ENCODE measurements at regions not wholly inside any gene's neighbourhood (a gene's known extent, or its start where the extent isn't known, plus 50 kb on each side); places are given as distances from the start of the nearest gene placed in this dataset.

- Mint-ChIP-seq H3K4me3 (no peak overlapping the region), H3K27me3 (peaks cover 59% of the 10 kb centered on the region), H3K4me1 (no peaks in the 10 kb centered on the region), H3K36me3 (no peaks in the 10 kb centered on the region), H3K9me3 (no peaks in the 10 kb centered on the region), H3K27ac (no peak overlapping the region)
- CTCF ChIA-PET, result interaction anchor here (0.8 kb wide), 1 partner anchor 22 kb away, joined by 3 read pairs; no protein-coding TSS in a partner anchor
- no peak for DNase-seq
Observed at GRCh38 chr5:135213466-135214239, 179.6 kb upstream of the PITX1 start.

GRCh38 chr5:135213027-135213386 lies 179.0 kb upstream of the PITX1 start:
- H3K36me3 Mint-ChIP-seq, result no peaks in the 10 kb centered on the region
- H3K27me3 Mint-ChIP-seq, result peaks cover 62% of the 10 kb centered on the region
- DNase-seq, result no peak
- H3K4me1 Mint-ChIP-seq, result no peaks in the 10 kb centered on the region
- CTCF ChIA-PET, result interaction anchor here (0.8 to 0.9 kb wide), 2 partner anchors 10 to 21 kb away, joined by 3 read pairs; no protein-coding TSS in a partner anchor
- H3K27ac Mint-ChIP-seq, result no peak overlapping the region
- H3K9me3 Mint-ChIP-seq, result no peaks in the 10 kb centered on the region
- no peak overlapping the region for H3K4me3 Mint-ChIP-seq

- Mint-ChIP-seq H3K36me3 (no peaks in the 10 kb centered on the region), H3K9me3 (no peaks in the 10 kb centered on the region), H3K4me3 (no peak overlapping the region), H3K27me3 (peaks cover 63% of the 10 kb centered on the region), H3K4me1 (no peaks in the 10 kb centered on the region), H3K27ac (no peak overlapping the region)
- CTCF ChIA-PET, result interaction anchor here (0.8 to 0.9 kb wide), 2 partner anchors 10 to 21 kb away, joined by 3 read pairs; no protein-coding TSS in a partner anchor
- no peak for DNase-seq
Observed at GRCh38 chr5:135212361-135213026, 178.5 kb upstream of the PITX1 start.

- no peaks in the 10 kb centered on the region for H3K4me1 Mint-ChIP-seq
- no peak overlapping the region for H3K4me3 Mint-ChIP-seq
- H3K27ac Mint-ChIP-seq, result no peak overlapping the region
- peaks cover 70% of the 10 kb centered on the region for H3K27me3 Mint-ChIP-seq
- H3K9me3 Mint-ChIP-seq, result no peaks in the 10 kb centered on the region
- DNase-seq, result no peak
- CTCF ChIA-PET, result no interaction called here
- no peaks in the 10 kb centered on the region for H3K36me3 Mint-ChIP-seq
Observed at GRCh38 chr5:135211791-135212190, 177.8 kb upstream of the PITX1 start.

GRCh38 chr5:135211083-135211790 lies 177.2 kb upstream of the PITX1 start:
- Mint-ChIP-seq H3K9me3 (no peaks in the 10 kb centered on the region), H3K4me3 (no peak overlapping the region), H3K27ac (no peak overlapping the region), H3K27me3 (peaks cover 73% of the 10 kb centered on the region), H3K36me3 (no peaks in the 10 kb centered on the region), H3K4me1 (no peaks in the 10 kb centered on the region)
- no peak for DNase-seq
- CTCF ChIA-PET, result interaction anchor here (2.2 kb wide), 1 partner anchor 20 kb away, joined by 6 read pairs; no protein-coding TSS in a partner anchor

GRCh38 chr5:135210286-135211055 lies 176.4 kb upstream of the PITX1 start:
- Mint-ChIP-seq H3K27ac (no peak overlapping the region), H3K4me1 (no peaks in the 10 kb centered on the region), H3K4me3 (no peak overlapping the region), H3K9me3 (no peaks in the 10 kb centered on the region), H3K27me3 (peaks cover 66% of the 10 kb centered on the region), H3K36me3 (no peaks in the 10 kb centered on the region)
- CTCF ChIA-PET, result interaction anchor here (2.2 kb wide), 1 partner anchor 19 kb away, joined by 6 read pairs; no protein-coding TSS in a partner anchor
- DNase-seq, result no peak

- Mint-ChIP-seq H3K36me3 (no peaks in the 10 kb centered on the region), H3K4me3 (no peak overlapping the region), H3K9me3 (no peaks in the 10 kb centered on the region), H3K4me1 (no peaks in the 10 kb centered on the region), H3K27me3 (peaks cover 60% of the 10 kb centered on the region), H3K27ac (no peak overlapping the region)
- CTCF ChIA-PET, result interaction anchor here (2.2 kb wide), 1 partner anchor 18 kb away, joined by 6 read pairs; no protein-coding TSS in a partner anchor
- no peak for DNase-seq
Observed at GRCh38 chr5:135208903-135209721, 175.1 kb upstream of the PITX1 start.

GRCh38 chr5:135208555-135208902 lies 174.5 kb upstream of the PITX1 start:
- no peak for DNase-seq
- Mint-ChIP-seq H3K36me3 (no peaks in the 10 kb centered on the region), H3K9me3 (peaks cover 3% of the 10 kb centered on the region), H3K27ac (no peak overlapping the region), H3K27me3 (peaks cover 54% of the 10 kb centered on the region), H3K4me3 (no peak overlapping the region), H3K4me1 (peaks cover 2% of the 10 kb centered on the region)
- CTCF ChIA-PET, result no interaction called here

- H3K4me3 Mint-ChIP-seq, result no peak overlapping the region
- CTCF ChIA-PET, result no interaction called here
- peaks cover 2% of the 10 kb centered on the region for H3K4me1 Mint-ChIP-seq
Observed at GRCh38 chr5:135207866-135208265, 173.8 kb upstream of the PITX1 start.

GRCh38 chr5:135206862-135207261 lies 172.8 kb upstream of the PITX1 start:
- peaks cover 2% of the 10 kb centered on the region for H3K4me1 Mint-ChIP-seq
- no peaks in the 10 kb centered on the region for H3K36me3 Mint-ChIP-seq
- no peak overlapping the region for H3K4me3 Mint-ChIP-seq
- no peak overlapping the region for H3K27ac Mint-ChIP-seq
- H3K9me3 Mint-ChIP-seq, result peaks cover 11% of the 10 kb centered on the region
- DNase-seq, result no peak
- H3K27me3 Mint-ChIP-seq, result peaks cover 39% of the 10 kb centered on the region
- CTCF ChIA-PET, result interaction anchor here (1.3 to 1.6 kb wide), 2 partner anchors 13 to 30 kb away, joined by 3 to 4 read pairs; no protein-coding TSS in a partner anchor

More at GRCh38 chr5:135207866-135208265, 173.8 kb upstream of the PITX1 start:
- DNase-seq, result no peak
- peaks cover 5% of the 10 kb centered on the region for H3K9me3 Mint-ChIP-seq
- no peaks in the 10 kb centered on the region for H3K36me3 Mint-ChIP-seq
- peaks cover 49% of the 10 kb centered on the region for H3K27me3 Mint-ChIP-seq
- no peak overlapping the region for H3K27ac Mint-ChIP-seq

GRCh38 chr5:135205632-135206349 lies 171.8 kb upstream of the PITX1 start:
- DNase-seq, result no peak
- CTCF ChIA-PET, result interaction anchor here (1.3 to 1.6 kb wide), 2 partner anchors 12 to 31 kb away, joined by 3 to 4 read pairs; no protein-coding TSS in a partner anchor
- Mint-ChIP-seq H3K4me3 (no peak overlapping the region), H3K9me3 (peaks cover 11% of the 10 kb centered on the region), H3K4me1 (peaks cover 2% of the 10 kb centered on the region), H3K27me3 (peaks cover 38% of the 10 kb centered on the region), H3K27ac (no peak overlapping the region), H3K36me3 (no peaks in the 10 kb centered on the region)

GRCh38 chr5:135204151-135204600 lies 170.1 kb upstream of the PITX1 start:
- CTCF ChIA-PET, result interaction anchor here (0.6 to 2.6 kb wide), 5 partner anchors 10 to 693 kb away, joined by 3 to 9 read pairs (median 3); no protein-coding TSS in a partner anchor
- Mint-ChIP-seq H3K27ac (no peak overlapping the region), H3K9me3 (peaks cover 11% of the 10 kb centered on the region), H3K27me3 (peaks cover 27% of the 10 kb centered on the region), H3K36me3 (no peaks in the 10 kb centered on the region), H3K4me1 (peaks cover 2% of the 10 kb centered on the region), H3K4me3 (no peak overlapping the region)
- no peak for DNase-seq

Data from activated naive CD4-positive, alpha-beta T cell treated with anti-CD3 and anti-CD28 coated beads, Interleukin-2, amount 10 ng/mL, durations not matched to agents 7 days and 5 days (primary cell).